HG03066 (cell line): ENCODE measurements at regions not wholly inside any gene's neighbourhood (a gene's known extent, or its start where the extent isn't known, plus 50 kb on each side); places are given as distances from the start of the nearest gene placed in this dataset.

ENCODE experiments used
- ATAC-seq: cut with Tn5 transposase; IDR thresholded peaks from one replicate; pipeline ENCODE4 v1.9.1; 2021; ENCODE audit warnings: low read depth; ENCODE audit not compliant: unreplicated experiment

GRCh38 chr17:72338304-72338703 is 217.5 kb downstream of the SOX9 start:
- no peak for ATAC-seq

GRCh38 chr17:72338847-72339790 is 218.3 kb downstream of the SOX9 start:
- no peak for ATAC-seq

GRCh38 chr17:72340836-72341235 is 220.0 kb downstream of the SOX9 start:
- no peak for ATAC-seq

- ATAC-seq, result no peak
These were observed 221.2 kb downstream of the SOX9 start for GRCh38 chr17:72342061-72342460.

GRCh38 chr17:72342627-72343527 is 222.1 kb downstream of the SOX9 start:
- no peak for ATAC-seq

- no peak for ATAC-seq
These were observed 223.1 kb downstream of the SOX9 start for GRCh38 chr17:72343911-72344310.

- no peak for ATAC-seq
These were observed 223.8 kb downstream of the SOX9 start for GRCh38 chr17:72344613-72345012.

GRCh38 chr17:72345088-72345487 is 224.3 kb downstream of the SOX9 start:
- ATAC-seq, result no peak

- ATAC-seq, result no peak
These were observed 224.7 kb downstream of the SOX9 start for GRCh38 chr17:72345536-72345935.

GRCh38 chr17:72346306-72346705 is 225.5 kb downstream of the SOX9 start:
- ATAC-seq, result no peak

- no peak for ATAC-seq
These were observed 228.2 kb downstream of the SOX9 start for GRCh38 chr17:72349011-72349410.

- ATAC-seq, result no peak
These were observed 228.7 kb downstream of the SOX9 start for GRCh38 chr17:72349491-72349995.

GRCh38 chr17:72350073-72350472 is 229.3 kb downstream of the SOX9 start:
- no peak for ATAC-seq

- no peak for ATAC-seq
These were observed 230.5 kb downstream of the SOX9 start for GRCh38 chr17:72351365-72351764.

- no peak for ATAC-seq
These were observed 231.1 kb downstream of the SOX9 start for GRCh38 chr17:72351884-72352346.

GRCh38 chr17:72353502-72353901 is 232.7 kb downstream of the SOX9 start:
- no peak for ATAC-seq

GRCh38 chr17:72354071-72354470 is 233.3 kb downstream of the SOX9 start:
- ATAC-seq, result no peak

GRCh38 chr17:72357764-72358365 is 237.0 kb downstream of the SOX9 start:
- no peak for ATAC-seq

- ATAC-seq, result no peak
These were observed 237.6 kb downstream of the SOX9 start for GRCh38 chr17:72358465-72358864.

GRCh38 chr17:72359274-72359673 is 238.5 kb downstream of the SOX9 start:
- no peak for ATAC-seq

- no peak for ATAC-seq
These were observed 239.0 kb downstream of the SOX9 start for GRCh38 chr17:72359811-72360210.
